GM21528 (cell line): ENCODE measurements at regions not wholly inside any gene's neighbourhood (a gene's known extent, or its start where the extent isn't known, plus 50 kb on each side); places are given as distances from the start of the nearest gene placed in this dataset.
"Not testable (repeated sequence)": the region's sequence is repeated elsewhere in the genome, so short reads cannot be mapped to it uniquely, and the experiment has no call there.

Experiments
- ATAC-seq: cut with Tn5 transposase; IDR thresholded peaks from one replicate; pipeline ENCODE4 v1.9.1; 2021; ENCODE audit warnings: mild to moderate bottlenecking, moderate library complexity; ENCODE audit not compliant: unreplicated experiment, low FRiP score

- ATAC-seq, result no peak
Observed at GRCh38 chr6:4344317-4344899, 209.0 kb upstream of the ECI2 start.

GRCh38 chr6:4342407-4343137 is 207.2 kb upstream of the ECI2 start:
- ATAC-seq, result no peak

- ATAC-seq, result no peak
Observed at GRCh38 chr6:4341078-4341797, 205.9 kb upstream of the ECI2 start.

GRCh38 chr6:4340544-4340943 is 205.2 kb upstream of the ECI2 start:
- ATAC-seq, result no peak

- ATAC-seq, result no peak
Observed at GRCh38 chr6:4338884-4339283, 203.5 kb upstream of the ECI2 start.

- ATAC-seq, result no peak
Observed at GRCh38 chr6:4336778-4337442, 201.5 kb upstream of the ECI2 start.

GRCh38 chr6:4336084-4336483 is 200.7 kb upstream of the ECI2 start:
- no peak for ATAC-seq

- not testable (repeated sequence) for ATAC-seq
Observed at GRCh38 chr6:4334158-4334740, 198.9 kb upstream of the ECI2 start.

- no peak for ATAC-seq
Observed at GRCh38 chr6:4327841-4328240, 192.5 kb upstream of the ECI2 start.

- ATAC-seq, result no peak
Observed at GRCh38 chr6:4324746-4325145, 189.4 kb upstream of the ECI2 start.

GRCh38 chr6:4323322-4323721 is 187.9 kb upstream of the ECI2 start:
- no peak for ATAC-seq

GRCh38 chr6:4322846-4323309 is 187.5 kb upstream of the ECI2 start:
- no peak for ATAC-seq

GRCh38 chr6:4322134-4322845 is 186.9 kb upstream of the ECI2 start:
- ATAC-seq, result no peak

- ATAC-seq, result no peak
Observed at GRCh38 chr6:4320860-4321259, 185.5 kb upstream of the ECI2 start.

- ATAC-seq, result no peak
Observed at GRCh38 chr6:4319981-4320683, 184.8 kb upstream of the ECI2 start.

- ATAC-seq, result no peak
Observed at GRCh38 chr6:4318321-4318720, 182.9 kb upstream of the ECI2 start.

- no peak for ATAC-seq
Observed at GRCh38 chr6:4316867-4317400, 181.6 kb upstream of the ECI2 start.

GRCh38 chr6:4314201-4314707 is 178.9 kb upstream of the ECI2 start:
- no peak for ATAC-seq

- ATAC-seq, result no peak
Observed at GRCh38 chr6:4313044-4313686, 177.8 kb upstream of the ECI2 start.
